GM12873 (cell line): ENCODE measurements at regions not wholly inside any gene's neighbourhood (a gene's known extent, or its start where the extent isn't known, plus 50 kb on each side); places are given as distances from the start of the nearest gene placed in this dataset.

Source experiments
- CTCF ChIP-seq: IDR thresholded peaks from 2 replicates; pipeline ENCODE4 v1.5.1; 2012; ENCODE audit warnings: low read depth, mild to moderate bottlenecking, moderate library complexity, low read length, control low read depth; ENCODE audit not compliant: insufficient read depth; ENCODE audit errors: missing control alignments

GRCh38 chr6:95517568-95517967 lies 59.8 kb upstream of the MANEA start:
- TF ChIP-seq CTCF = no peak

- TF ChIP-seq CTCF = no peak
These were observed 58.6 kb upstream of the MANEA start for GRCh38 chr6:95518630-95519227.

- TF ChIP-seq CTCF = no peak
These were observed 57.9 kb upstream of the MANEA start for GRCh38 chr6:95519228-95520037.

GRCh38 chr6:95521181-95521580 lies 56.2 kb upstream of the MANEA start:
- no peak for TF ChIP-seq CTCF
